HG02884 (cell line): ENCODE measurements at regions not wholly inside any gene's neighbourhood (a gene's known extent, or its start where the extent isn't known, plus 50 kb on each side); places are given as distances from the start of the nearest gene placed in this dataset.
"Not testable (repeated sequence)": the region's sequence is repeated elsewhere in the genome, so short reads cannot be mapped to it uniquely, and the experiment has no call there.

Source experiments
- ATAC-seq: cut with Tn5 transposase; IDR thresholded peaks from one replicate; pipeline ENCODE4 v1.9.1; 2021; ENCODE audit warnings: mild to moderate bottlenecking, moderate library complexity; ENCODE audit not compliant: unreplicated experiment

GRCh38 chr4:110424144-110424543, 51.8 kb upstream of the ENPEP start:
- ATAC-seq = no peak

GRCh38 chr4:110418641-110419040, 57.3 kb upstream of the ENPEP start:
- no peak for ATAC-seq

DNA sequence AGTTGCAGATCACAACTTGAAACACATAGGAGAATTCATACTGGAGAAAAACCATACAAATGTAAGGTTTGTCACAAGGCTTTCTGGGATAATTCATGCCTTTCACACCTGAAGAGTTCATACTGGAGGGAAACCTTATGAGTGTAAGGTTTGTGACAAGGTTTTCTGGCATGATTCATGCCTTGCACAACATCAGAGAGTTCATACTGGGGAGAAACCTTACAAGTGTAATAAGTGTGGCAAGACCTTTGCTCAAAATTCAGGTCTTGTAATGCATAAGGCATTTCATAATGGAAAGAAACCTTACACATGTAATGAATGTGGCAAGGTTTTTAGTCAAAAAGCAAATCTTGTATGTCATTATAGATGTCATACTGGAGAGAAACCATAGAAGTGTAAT, 58.8 kb upstream of the ENPEP start:
- no peak for ATAC-seq

DNA sequence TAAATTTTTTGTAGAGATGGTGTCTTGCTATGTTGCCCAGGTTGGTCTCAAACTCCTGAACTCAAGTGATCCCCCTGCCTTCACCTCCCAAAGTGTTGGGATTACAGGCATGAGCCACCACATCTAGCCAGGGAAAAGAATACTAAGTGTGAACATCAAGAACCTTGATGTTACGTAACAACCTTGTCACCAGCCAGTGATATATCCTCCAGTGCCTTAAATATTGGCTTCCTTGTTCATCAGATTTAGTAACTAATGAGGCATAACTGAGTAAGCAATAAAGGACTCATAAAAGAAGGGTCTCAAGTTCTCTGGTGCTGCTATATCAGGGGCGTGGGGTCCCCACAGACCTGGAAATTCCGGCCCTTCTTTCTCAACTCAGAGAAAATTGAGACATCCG, 60.5 kb upstream of the ENPEP start:
- no peak for ATAC-seq

- no peak for ATAC-seq
Observed at GRCh38 chr4:110415041-110415440, 60.9 kb upstream of the ENPEP start.

- no peak for ATAC-seq
Observed at GRCh38 chr4:110414561-110414920, 61.4 kb upstream of the ENPEP start.

- ATAC-seq = not testable (repeated sequence)
Observed at GRCh38 chr4:110413807-110414560, 62.0 kb upstream of the ENPEP start.

DNA sequence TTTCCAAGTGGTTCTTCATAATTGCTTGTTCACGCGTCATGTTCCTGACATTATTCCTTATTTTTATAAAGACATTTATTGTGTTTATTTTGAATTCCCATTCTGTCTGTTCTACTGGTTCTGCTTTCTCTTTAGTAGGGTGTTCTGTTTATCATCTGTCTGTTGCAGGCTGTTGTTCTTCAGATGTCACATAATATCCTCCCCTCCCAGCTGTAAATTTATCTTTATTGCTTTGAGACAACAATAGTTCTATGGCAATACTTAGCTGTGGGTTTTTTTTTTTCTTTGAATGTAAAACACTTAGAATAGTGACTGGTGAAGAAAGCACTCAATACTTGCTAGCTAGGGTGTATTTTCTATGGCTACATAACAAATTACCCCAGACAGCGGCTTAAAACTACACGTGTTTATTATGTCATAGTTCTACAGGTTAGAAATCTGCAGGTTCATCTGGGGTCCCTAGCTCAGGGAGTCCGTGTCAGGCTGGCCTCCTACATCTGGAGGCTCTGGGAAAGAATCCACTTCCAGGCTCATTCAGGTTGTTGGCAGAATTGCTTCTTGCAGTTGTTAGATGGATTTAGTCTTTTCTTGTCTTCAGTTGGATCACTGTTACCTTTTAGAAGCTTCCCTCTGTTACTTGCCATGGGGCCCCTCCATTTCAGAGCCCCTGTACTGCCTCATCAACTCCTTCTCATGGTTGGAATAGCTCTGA, 63.4 kb upstream of the ENPEP start:
- ATAC-seq = no peak

GRCh38 chr4:110411574-110412011, 64.4 kb upstream of the ENPEP start:
- no peak for ATAC-seq

GRCh38 chr4:110410853-110411573, 64.9 kb upstream of the ENPEP start:
- ATAC-seq = not testable (repeated sequence)

GRCh38 chr4:110400086-110400485, 75.9 kb upstream of the ENPEP start:
- no peak for ATAC-seq

- ATAC-seq = not testable (repeated sequence)
Observed at GRCh38 chr4:110399046-110399445, 76.9 kb upstream of the ENPEP start.

- ATAC-seq = no peak
Observed at GRCh38 chr4:110396963-110397362, 79.0 kb upstream of the ENPEP start.

- no peak for ATAC-seq
Observed at GRCh38 chr4:110395421-110395820, 80.5 kb upstream of the ENPEP start.

GRCh38 chr4:110394871-110395270, 81.1 kb upstream of the ENPEP start:
- ATAC-seq = no peak

DNA sequence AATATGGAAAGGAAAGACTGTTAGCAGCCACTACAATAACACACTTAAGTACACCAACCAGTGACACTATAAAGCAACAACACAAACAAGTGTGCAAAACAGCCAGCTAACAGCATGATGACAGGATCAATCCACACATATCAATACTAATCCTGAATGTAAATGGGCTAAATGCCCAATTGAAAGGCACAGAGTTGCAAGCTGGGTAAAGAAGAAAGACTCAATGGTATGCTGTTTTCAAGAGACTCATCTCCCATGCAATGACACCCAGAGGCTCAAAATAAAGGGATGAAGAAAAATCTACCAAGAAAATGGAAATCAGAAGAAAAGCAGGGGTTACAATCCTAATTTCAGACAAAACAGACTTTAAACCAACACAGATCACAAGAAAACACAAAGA, 94.2 kb upstream of the ENPEP start:
- no peak for ATAC-seq

- no peak for ATAC-seq
Observed at GRCh38 chr4:110372485-110372884, 103.5 kb upstream of the ENPEP start.

DNA sequence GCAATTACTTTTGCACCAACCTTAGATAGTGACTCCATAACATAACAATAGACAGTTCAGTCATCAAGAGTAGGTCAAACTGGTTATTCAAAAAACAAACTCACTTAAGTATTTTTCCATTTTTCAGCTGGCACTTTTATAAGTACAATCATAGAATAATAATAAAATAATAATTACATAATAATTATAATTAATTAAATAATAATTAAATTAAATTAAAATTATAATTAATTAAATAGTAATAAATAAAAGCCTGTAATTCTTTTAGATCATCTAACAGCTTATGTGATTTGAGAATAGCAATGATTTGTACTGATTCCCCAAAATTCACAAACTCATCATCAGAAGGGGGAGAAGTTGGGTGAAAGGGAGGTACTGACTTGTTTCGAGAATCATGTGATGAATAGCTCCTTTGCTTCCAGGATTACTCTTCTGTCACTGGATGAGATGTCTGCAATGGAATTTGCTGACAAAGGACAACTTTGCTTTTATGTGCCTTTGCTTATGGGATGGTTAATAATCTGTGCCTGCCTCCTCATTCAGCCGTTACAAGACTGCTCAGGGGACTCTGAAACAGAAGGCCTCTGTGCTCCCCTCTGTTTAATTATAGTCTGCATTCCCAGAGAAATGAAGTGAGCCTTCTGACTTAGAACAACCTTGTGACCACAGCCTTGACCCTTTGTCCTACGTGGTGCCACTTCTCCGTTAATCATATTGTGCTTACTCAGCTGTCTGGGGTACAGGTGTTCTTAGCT, 104.8 kb upstream of the ENPEP start:
- ATAC-seq = no peak

DNA sequence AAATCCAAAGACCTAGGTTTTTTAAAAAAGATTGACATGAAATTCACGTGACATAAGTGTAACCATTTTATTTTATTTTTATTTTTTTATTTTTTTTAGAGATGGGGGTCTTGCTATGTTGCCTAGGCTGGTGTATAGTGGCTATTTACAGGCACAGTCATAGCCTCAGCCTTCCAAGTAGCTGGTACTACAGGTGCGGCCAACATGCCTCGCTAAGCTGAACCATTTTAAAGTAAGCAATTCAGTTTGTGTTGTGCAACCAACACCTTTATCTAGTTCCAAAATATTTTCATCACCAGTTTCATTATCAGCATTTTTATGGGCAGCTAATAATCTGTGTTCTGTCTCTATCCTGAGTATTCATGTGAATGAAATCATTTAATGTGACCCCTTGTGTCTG, 107.5 kb upstream of the ENPEP start:
- no peak for ATAC-seq

GRCh38 chr4:110367156-110367555, 108.8 kb upstream of the ENPEP start:
- no peak for ATAC-seq

DNA sequence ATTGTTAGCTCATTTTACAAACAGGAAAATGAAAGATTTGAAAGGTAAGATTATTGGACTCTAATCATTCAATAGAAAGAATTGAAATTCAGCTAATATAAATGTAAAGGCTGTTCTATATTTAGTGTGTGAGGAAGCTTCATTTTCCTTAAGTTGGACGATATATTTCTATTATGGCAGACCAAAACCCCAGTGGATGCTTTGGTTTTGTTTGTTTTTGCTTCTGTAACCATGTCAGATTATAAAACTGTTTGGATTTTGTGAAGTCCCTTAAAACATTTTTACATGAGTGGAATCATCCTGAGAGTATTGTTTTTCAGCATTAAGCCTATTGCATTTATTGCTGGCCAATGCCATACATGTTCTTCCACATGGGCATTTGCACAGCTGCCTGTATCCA, 110.2 kb upstream of the ENPEP start:
- ATAC-seq = no peak
